ENCODE measurements at regions not wholly inside any gene's neighbourhood (a gene's known extent, or its start where the extent isn't known, plus 50 kb on each side); places are given as distances from the start of the nearest gene placed in this dataset.

GRCh38 chr3:144859161-144859560 is 887.5 kb downstream of the DIPK2A start:
- intact Hi-C loops (cut with DNase I) = no loop called here
- no peak overlapping the region for H3K27ac ChIP-seq
- no peaks in the 10 kb centered on the region for H3K9me3 ChIP-seq
- H3K36me3 ChIP-seq = no peaks in the 10 kb centered on the region
- TF ChIP-seq CTCF (IDR thresholded peaks at IDR 0.05) = no peak
- no peaks in the 10 kb centered on the region for H3K27me3 ChIP-seq (ENCODE audit: low read depth)
- no peaks in the 10 kb centered on the region for H3K4me1 ChIP-seq
- no peak overlapping the region for H3K4me3 ChIP-seq
- ATAC-seq = no peak
- no peak for DNase-seq

GRCh38 chr3:144864646-144865045 is 893.0 kb downstream of the DIPK2A start:
- DNase-seq (no peak), ATAC-seq (no peak)
- intact Hi-C loops (cut with DNase I) = no loop called here
- Histone ChIP-seq H3K4me3 (no peak overlapping the region), H3K27ac (no peak overlapping the region), H3K36me3 (no peaks in the 10 kb centered on the region), H3K27me3 (ENCODE audit: low read depth) (no peaks in the 10 kb centered on the region), H3K9me3 (no peaks in the 10 kb centered on the region), H3K4me1 (no peaks in the 10 kb centered on the region)
- TF ChIP-seq CTCF (IDR thresholded peaks at IDR 0.05) = no peak

- H3K27me3 ChIP-seq (ENCODE audit: low read depth) = no peaks in the 10 kb centered on the region
- no peak for TF ChIP-seq CTCF (IDR thresholded peaks at IDR 0.05)
- ATAC-seq (no peak), DNase-seq (no peak)
- intact Hi-C loops (cut with DNase I) = no loop called here
- H3K27ac ChIP-seq = no peak overlapping the region
- no peaks in the 10 kb centered on the region for H3K4me1 ChIP-seq
- no peaks in the 10 kb centered on the region for H3K9me3 ChIP-seq
- H3K36me3 ChIP-seq = no peaks in the 10 kb centered on the region
- H3K4me3 ChIP-seq = no peak overlapping the region
Measured at GRCh38 chr3:144865948-144866347, 894.3 kb downstream of the DIPK2A start.

GRCh38 chr3:144866476-144866875 is 894.9 kb downstream of the DIPK2A start:
- intact Hi-C loops (cut with DNase I) = no loop called here
- no peaks in the 10 kb centered on the region for H3K27me3 ChIP-seq (ENCODE audit: low read depth)
- H3K4me3 ChIP-seq = no peak overlapping the region
- ATAC-seq (no peak), DNase-seq (no peak)
- H3K9me3 ChIP-seq = no peaks in the 10 kb centered on the region
- no peaks in the 10 kb centered on the region for H3K4me1 ChIP-seq
- H3K36me3 ChIP-seq = no peaks in the 10 kb centered on the region
- H3K27ac ChIP-seq = no peak overlapping the region
- no peak for TF ChIP-seq CTCF (IDR thresholded peaks at IDR 0.05)

GRCh38 chr3:144868506-144868905 is 896.9 kb downstream of the DIPK2A start:
- Histone ChIP-seq H3K27me3 (ENCODE audit: low read depth) (no peaks in the 10 kb centered on the region), H3K9me3 (no peaks in the 10 kb centered on the region), H3K4me3 (no peak overlapping the region), H3K27ac (no peak overlapping the region), H3K36me3 (no peaks in the 10 kb centered on the region), H3K4me1 (no peaks in the 10 kb centered on the region)
- ATAC-seq (no peak), DNase-seq (no peak)
- intact Hi-C loops (cut with DNase I) = no loop called here
- TF ChIP-seq CTCF (IDR thresholded peaks at IDR 0.05) = no peak

- no peaks in the 10 kb centered on the region for H3K36me3 ChIP-seq
- H3K9me3 ChIP-seq = no peaks in the 10 kb centered on the region
- no peaks in the 10 kb centered on the region for H3K4me1 ChIP-seq
- no peaks in the 10 kb centered on the region for H3K27me3 ChIP-seq (ENCODE audit: low read depth)
- intact Hi-C loops (cut with DNase I) = no loop called here
- DNase-seq (no peak), ATAC-seq (no peak)
- no peak overlapping the region for H3K27ac ChIP-seq
- no peak for TF ChIP-seq CTCF (IDR thresholded peaks at IDR 0.05)
- H3K4me3 ChIP-seq = no peak overlapping the region
Measured at GRCh38 chr3:144873066-144873465, 901.4 kb downstream of the DIPK2A start.

All from lower lobe of right lung (tissue), 2 donors.